GM06990 (cell line): ENCODE measurements at regions not wholly inside any gene's neighbourhood (a gene's known extent, or its start where the extent isn't known, plus 50 kb on each side); places are given as distances from the start of the nearest gene placed in this dataset.

Experiments used
- DNase-seq: peaks from one replicate; pipeline ENCODE4 v3.0.0-alpha.2; 2011; ENCODE audit not compliant: insufficient read length; ENCODE audit errors: extremely low read depth
- H3K27me3 ChIP-seq: replicated peaks from 2 replicates; pipeline ENCODE4 v1.6.0; 2011; ENCODE audit warnings: low read length; ENCODE audit not compliant: control insufficient read depth, insufficient read depth
- H3K36me3 ChIP-seq: 2 replicates; pipeline ENCODE4 v1.5.1; 2011; ENCODE audit warnings: low read length; ENCODE audit not compliant: control insufficient read depth, insufficient read depth
- H3K4me3 ChIP-seq: replicated peaks from 2 replicates; pipeline ENCODE4 v1.5.1; 2011; ENCODE audit warnings: low read depth, mild to moderate bottlenecking, control low read depth, low read length
- TF ChIP-seq, protein P1 (sequence below): IDR thresholded peaks from 2 replicates; pipeline ENCODE4 v1.5.1; 2011; ENCODE audit warnings: low read length, control low read depth, mild to moderate bottlenecking, inconsistent platforms; ENCODE audit not compliant: insufficient read depth, poor library complexity, severe bottlenecking

DNA sequence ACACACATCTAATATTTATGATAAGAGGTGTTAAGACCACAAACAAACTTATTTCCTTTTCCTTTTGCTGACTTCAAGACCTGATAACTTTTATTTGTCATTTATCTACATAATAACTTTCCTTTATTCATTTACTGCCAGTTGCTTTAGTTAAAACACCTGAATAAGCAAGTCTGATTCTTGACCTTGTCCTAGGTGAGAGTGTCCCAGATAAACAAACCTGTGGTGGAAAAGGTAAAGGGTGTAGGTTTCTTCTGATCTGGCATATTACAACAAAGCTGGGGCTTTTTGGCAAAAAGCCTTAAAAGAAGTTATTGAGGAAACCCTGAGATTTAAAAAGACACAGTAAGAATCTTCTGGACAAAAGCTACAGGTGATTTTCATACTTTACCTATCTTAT, 191.5 kb downstream of the ZBBX start:
- TF ChIP-seq, protein P1, sequence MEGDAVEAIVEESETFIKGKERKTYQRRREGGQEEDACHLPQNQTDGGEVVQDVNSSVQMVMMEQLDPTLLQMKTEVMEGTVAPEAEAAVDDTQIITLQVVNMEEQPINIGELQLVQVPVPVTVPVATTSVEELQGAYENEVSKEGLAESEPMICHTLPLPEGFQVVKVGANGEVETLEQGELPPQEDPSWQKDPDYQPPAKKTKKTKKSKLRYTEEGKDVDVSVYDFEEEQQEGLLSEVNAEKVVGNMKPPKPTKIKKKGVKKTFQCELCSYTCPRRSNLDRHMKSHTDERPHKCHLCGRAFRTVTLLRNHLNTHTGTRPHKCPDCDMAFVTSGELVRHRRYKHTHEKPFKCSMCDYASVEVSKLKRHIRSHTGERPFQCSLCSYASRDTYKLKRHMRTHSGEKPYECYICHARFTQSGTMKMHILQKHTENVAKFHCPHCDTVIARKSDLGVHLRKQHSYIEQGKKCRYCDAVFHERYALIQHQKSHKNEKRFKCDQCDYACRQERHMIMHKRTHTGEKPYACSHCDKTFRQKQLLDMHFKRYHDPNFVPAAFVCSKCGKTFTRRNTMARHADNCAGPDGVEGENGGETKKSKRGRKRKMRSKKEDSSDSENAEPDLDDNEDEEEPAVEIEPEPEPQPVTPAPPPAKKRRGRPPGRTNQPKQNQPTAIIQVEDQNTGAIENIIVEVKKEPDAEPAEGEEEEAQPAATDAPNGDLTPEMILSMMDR: no peak
- H3K27me3 ChIP-seq: no peaks in the 10 kb centered on the region
- no peaks in the 10 kb centered on the region for H3K36me3 ChIP-seq
- no peak overlapping the region for H3K4me3 ChIP-seq
- DNase-seq: no peak

DNA sequence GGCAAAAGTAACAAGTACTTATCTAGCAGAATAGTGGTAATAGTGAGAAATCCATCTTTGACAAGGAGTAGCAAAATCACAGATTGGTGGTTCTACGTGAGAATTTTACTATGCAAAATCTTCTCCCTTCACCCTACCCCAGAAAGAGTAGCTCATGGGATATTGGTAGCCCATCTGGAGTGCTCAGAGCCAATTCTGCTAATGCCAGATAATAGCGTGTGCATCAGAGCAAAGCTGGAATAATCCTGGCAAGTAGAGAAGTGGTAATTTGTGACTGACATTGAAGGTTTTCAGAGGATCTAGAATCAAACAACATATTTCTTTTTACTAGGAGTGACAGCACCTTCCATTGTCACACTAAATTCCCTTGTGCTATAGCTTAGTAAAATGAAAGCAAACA, 192.9 kb downstream of the ZBBX start:
- no peaks in the 10 kb centered on the region for H3K27me3 ChIP-seq
- no peak overlapping the region for H3K4me3 ChIP-seq
- TF ChIP-seq, protein P1: no peak
- no peak for DNase-seq
- no peaks in the 10 kb centered on the region for H3K36me3 ChIP-seq

DNA sequence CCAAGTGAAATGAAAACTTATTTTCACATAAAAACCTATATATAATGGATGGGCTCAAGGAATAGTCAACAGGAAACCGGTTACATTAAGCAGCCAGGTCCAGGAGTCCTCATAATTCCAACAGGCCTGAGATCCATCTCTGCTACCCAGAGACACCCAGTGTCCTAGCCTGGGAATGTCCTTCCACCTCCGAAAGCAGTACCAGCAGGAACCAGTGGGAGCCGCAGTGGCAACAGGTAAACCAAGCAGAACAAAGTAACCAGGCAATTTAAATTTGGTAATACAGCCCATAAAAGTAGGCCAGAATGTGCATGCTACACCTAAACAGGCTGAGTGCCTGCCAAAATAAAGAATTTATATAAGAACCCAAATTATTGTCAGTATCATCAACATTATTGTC, 195.6 kb downstream of the ZBBX start:
- Histone ChIP-seq H3K4me3 (no peak overlapping the region), H3K36me3 (no peaks in the 10 kb centered on the region), H3K27me3 (no peaks in the 10 kb centered on the region)
- TF ChIP-seq, protein P1: no peak
- DNase-seq: no peak

DNA sequence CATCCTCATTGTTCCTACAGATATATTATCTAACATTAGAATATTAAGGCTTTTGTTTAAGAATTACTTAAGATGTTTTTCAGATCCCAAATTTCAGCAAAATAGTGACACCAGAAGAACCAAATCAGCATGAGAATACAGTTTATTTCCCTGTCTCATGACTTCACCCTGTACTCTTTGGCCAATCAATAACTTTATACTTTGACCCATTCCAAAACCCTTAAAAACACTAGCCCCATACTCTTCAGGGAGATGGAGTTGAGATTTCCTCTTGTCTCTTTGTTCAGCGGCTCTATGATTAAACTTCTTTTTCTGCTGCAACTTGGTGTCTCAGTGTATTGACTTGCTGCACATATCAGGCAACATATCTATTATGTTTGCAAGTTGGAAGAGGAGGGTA, 207.7 kb downstream of the ZBBX start:
- Histone ChIP-seq H3K27me3 (no peaks in the 10 kb centered on the region), H3K36me3 (no peaks in the 10 kb centered on the region), H3K4me3 (no peak overlapping the region)
- TF ChIP-seq, protein P1: no peak
- no peak for DNase-seq

DNA sequence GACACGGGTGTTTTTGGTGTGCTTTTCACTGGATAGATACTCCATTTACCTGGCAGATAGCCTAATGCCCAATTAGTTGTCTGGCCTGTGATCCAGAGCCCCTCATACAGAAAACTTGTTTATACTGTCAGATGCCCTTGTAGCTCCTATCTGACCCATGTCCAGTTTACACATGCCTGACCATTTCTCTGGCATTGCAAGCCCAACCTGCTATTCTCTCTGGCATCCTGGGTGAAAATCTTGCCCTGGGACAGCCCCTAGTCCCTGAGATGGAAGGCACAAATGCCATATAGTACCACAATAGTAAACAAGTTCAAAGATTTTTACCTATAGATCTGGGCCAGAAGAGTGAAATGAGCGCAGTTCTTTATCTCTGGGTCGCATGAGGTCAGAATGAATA, 212.6 kb downstream of the ZBBX start:
- TF ChIP-seq, protein P1: no peak
- no peak overlapping the region for H3K4me3 ChIP-seq
- DNase-seq: no peak
- no peaks in the 10 kb centered on the region for H3K27me3 ChIP-seq
- H3K36me3 ChIP-seq: no peaks in the 10 kb centered on the region

DNA sequence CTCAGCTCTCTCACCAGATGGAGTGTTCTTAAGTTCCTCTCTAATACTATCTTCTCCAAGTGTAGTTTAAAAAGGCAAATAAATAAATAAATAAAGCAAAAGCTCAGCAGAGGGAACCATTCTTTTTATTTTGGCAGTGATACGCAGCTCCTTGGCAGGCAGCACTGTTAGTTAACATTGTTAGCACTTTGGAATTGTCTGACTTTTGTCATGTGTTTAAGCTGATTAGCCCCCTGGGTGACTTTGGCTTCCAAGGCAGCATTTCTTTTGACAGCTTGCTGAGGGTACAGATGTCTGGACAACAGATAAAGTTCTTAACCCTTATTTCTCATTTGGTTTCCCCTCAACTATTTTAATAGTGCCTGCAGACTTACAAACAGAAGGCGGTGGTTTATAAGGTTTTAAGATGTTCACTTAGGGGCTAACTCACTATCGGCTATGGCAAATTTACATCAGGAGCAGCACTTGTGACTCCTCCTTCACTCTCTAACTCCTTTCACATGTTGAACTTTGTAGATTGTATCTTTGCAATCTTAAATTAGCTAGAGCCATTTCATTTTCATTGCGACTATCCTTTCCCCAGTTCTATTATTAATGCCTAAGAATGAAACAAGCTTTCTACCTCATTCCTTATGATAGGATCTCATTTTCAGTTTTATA, 213.4 kb downstream of the ZBBX start:
- no peak for DNase-seq

More for the DNA sequence above, 213.4 kb downstream of the ZBBX start:
- H3K36me3 ChIP-seq: no peaks in the 10 kb centered on the region
- H3K27me3 ChIP-seq: no peaks in the 10 kb centered on the region
- no peak overlapping the region for H3K4me3 ChIP-seq
- TF ChIP-seq, protein P1: no peak
